ENCODE measurements at regions not wholly inside any gene's neighbourhood (a gene's known extent, or its start where the extent isn't known, plus 50 kb on each side); places are given as distances from the start of the nearest gene placed in this dataset.

- no peak for DNase-seq
Measured at GRCh38 chr17:56009795-56010651, 143.3 kb upstream of the ANKFN1 start.

DNA sequence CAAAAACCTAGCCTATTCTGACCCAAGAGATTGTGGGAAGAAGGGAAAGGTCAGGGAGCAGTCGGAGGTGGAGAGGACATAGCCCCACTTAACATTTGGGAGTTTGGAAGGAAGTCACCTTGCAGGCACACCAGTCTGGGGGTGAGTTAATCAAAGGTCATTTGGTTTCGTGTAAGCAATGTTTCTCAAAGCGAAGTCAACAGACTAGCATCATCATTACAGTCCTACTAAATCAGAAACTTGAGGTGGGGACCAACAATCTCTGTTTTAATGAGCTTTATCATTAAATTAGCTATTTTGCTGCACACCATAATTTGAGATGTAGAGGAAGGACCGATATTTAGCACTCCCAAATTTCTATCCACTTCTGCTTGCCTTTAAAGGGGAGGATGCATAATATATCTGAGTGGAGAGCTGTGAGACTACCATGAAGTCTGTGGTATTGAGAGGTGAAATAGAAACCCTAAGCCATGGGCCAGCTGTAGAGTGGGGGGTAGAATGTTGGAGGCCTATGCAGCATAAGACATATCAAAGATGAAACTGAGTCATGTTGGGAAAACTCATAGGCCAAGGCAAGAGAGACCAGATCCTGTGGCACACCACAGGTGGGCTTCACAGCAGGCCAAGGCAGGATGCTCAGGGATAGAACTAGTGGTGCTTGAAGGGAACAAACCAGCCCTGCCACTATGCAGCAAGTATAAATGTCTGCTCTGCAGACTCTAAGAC, 141.7 kb upstream of the ANKFN1 start:
- no peak for DNase-seq

DNA sequence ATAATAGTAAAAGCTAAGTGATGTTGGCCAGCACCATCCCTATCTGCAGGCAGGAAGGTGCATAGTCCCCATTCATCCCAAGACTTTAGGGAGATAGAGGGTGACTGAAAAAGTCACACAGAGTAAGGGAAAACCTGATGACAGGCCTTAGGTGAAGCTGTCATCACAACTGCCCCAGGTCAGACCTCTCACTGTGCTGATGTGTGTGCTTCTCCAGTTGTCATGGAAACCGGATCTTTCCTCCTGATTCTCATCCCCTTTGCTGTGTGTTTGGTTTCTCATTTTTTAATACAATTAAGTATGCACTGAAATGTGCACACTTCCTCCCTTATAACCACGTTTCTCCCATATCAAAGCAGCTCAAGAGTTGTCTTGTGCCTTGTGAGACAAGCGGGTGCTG, 135.1 kb upstream of the ANKFN1 start:
- no peak for DNase-seq

DNA sequence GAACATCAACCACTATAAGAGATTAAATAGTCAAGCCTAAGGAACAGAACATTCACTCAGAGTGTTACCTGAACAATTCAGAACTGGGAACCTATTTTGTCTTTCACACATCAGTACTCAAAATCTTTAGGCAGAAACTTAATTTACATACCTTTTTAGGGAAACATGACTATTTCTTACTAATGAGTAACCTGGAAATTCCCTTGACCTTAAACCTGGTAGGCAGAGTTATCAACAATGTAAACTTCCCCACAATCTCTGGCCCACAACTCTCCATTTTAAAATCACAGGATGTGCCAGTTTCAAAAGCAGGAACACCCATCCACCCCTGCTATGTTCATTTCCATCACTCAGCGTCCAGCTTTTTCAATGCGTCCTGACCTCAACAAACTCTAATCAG, 132.9 kb upstream of the ANKFN1 start:
- DNase-seq, result no peak

DNA sequence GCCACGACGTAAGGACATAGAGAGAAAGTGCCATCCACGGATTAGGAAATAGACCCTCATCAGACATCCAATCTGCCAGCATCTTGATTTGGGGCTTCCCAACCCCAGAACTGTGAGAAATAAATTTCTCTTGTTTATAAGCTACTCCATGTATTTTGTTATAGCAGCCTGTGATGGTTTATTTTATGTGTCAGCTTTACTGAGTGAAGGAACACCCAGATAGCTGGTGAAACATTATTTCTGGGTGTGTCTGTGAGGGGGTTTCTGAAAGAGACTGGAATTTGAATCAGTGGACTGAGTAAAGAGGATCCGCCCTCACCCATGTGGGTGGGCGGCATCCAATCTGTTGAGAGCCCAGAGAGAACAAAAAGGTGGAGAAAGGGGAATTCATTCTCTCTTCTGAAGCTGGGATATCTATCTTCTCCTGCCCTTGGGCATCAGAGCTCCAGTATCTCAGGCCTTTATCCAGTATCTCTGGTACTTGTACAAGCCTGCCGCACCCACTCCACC, 131.5 kb upstream of the ANKFN1 start:
- no peak for DNase-seq

DNA sequence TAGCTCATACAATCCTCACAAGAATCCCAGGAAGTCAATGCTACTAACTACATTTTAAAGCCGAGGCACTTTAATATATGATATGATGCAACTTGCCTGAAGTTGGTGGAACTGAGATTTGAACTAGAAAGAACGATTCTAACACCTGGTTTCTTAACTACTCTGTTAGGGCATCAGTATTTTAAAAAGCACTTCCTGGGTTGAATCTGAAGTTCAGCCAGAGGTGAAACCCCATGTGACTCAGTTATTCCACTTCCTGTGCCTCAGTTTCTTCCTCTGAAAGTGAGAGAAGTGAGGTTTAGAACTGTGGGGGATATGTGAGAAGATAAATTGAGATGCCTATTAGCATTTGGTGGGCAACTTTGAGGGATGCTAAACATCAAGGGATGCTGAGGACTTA, 129.4 kb upstream of the ANKFN1 start:
- no peak for DNase-seq

DNA sequence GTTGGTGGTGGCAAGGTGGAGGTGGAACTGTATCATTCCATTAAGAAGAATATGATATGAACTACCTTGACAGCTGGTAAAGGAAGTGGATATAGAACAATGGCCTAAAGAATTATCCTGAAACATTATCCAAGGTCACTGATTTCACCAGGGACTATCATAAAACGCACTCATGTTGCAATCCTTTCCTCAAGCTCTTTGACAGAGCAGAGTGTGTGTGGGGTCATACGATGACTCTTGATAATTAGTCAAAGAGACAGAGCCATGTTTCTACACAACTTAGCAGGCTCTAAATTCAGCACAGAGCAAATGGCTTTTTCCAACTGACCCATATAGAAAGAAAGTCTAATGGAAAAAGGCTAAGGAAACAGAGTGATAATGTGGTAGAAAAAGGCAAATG, 126.4 kb upstream of the ANKFN1 start:
- DNase-seq, result no peak

GRCh38 chr17:56028837-56029236, 124.4 kb upstream of the ANKFN1 start:
- no peak for DNase-seq

DNA sequence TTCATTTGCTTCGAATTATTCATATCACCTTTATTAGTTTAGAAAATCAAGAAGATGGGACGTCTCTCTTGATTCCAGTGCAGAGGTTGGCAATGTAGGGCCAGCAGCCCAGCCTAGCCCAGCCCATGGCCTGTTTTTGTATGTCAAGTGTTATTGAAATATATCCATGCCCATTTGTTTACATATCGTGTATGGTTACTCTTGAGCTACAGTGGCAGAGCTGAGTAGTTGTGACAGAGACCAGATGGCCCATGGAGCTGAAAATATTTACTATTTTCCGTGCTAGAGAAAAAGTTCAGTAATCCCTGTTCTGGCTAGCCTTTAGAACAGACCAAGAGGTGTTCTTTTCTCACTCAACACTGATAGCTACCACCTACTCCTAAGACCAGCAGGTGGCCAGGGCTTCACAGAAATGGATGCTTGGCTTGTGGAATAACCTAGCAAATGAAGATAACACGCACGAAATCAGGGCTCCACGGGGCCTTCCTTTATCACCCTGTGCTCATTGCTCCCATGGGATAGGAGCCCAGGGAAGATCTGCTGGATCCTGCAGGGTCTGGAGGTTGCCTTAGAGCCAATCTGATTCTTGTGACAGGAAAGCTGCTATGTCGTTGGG, 123.2 kb upstream of the ANKFN1 start:
- no peak for DNase-seq

GRCh38 chr17:56031636-56032035, 121.6 kb upstream of the ANKFN1 start:
- no peak for DNase-seq

DNA sequence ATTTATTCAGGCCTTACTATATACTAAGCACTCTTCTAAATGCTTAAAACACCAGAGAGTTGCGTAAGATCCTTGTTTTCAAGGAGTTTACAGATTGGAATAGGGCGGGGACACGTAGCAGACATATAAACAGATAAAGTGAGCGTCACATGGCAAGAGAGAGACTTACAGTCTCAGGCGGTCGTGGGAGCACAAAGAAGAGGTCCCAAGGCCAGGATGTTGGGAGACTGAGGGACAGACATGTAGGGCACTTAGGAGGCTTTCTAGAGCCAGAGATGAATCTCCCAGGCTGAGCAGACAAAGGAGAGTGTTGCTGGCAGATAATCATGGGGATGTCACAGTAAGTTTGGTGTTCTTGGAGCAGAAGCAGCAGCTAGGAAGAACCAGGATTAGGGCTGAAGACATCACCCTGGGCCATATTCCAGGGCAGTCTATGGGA, 119.1 kb upstream of the ANKFN1 start:
- no peak for DNase-seq

DNA sequence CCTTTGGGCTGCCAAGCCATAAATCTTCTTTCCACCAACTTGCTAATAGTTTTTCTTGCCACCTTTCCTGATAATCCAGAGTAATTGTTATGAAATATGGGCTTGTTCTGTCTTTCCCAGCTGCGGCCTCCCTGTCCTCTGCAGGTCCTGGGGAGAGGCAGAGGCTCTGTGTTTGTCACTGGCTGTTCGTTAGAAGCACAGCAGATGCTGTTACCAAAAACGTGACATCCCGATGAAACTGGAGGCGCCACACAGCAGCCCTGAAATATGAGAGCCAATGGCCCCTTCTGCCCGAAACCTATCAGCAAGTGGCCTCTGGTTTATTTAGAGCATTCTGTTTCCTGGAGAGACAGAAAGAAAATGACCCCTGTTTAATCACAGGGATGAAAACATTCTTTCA, 115.1 kb upstream of the ANKFN1 start:
- DNase-seq, result no peak

- DNase-seq, result no peak
Measured at GRCh38 chr17:56045872-56046271, 107.4 kb upstream of the ANKFN1 start.

DNA sequence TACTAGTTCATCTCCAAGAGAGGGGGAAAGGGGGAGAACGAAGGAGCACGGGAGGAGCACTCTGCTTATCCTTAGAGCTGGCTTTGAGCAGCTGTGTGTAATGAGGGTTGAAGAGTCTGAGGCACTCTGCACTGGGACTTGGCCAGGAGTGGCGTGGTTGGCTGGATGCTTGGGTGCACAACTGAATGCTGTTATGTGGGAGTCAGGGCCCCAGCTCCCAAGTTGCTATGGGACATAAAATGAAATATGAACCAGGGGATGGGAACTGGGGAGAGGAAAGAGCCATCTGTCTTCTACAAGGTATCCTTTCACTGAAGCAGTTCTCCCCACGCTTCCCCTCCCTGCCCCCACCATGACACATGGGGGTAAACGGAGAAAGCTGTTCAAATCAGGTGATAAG, 105.9 kb upstream of the ANKFN1 start:
- no peak for DNase-seq

DNA sequence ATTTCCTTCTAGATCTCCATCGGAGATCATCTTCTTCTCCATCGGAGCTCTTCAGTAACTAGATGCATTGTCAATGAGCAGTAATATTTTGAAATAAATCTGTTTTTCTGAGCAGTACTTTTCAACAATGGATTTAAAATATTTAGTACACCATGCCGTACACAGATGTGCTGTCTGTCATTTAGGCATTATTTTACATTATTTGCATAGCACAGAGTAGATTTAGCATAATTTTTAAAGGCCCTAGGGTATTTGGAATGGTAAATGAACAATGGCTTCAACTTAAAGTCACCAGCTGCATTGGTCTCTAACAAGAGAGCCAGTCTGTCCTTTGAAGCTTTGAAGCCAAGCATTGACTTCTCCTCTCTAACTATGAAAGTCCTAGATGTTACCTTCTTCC, 95.4 kb upstream of the ANKFN1 start:
- DNase-seq, result no peak

DNA sequence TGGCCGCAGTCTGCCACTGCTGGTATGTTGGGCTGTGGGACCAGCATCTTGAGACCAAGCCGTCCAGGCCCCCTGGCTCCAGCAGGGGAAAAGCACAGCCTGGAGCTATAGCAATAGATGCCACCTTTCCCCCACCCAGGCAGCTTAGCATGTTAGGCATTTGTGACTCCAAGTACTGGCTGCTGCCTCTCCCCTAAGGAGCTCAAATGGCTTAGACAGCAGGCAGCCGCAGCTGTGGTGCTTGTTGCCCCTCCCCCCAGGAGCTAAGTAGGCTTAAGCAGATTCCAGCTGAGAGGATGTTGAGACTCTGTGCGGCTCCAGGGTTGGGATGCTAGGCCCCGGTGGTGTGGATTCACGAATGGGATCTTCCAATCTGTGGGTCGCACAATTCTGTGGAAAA, 88.8 kb upstream of the ANKFN1 start:
- no peak for DNase-seq

- no peak for DNase-seq
Measured at GRCh38 chr17:56074361-56074890, 78.8 kb upstream of the ANKFN1 start.

GRCh38 chr17:56076980-56077379, 76.3 kb upstream of the ANKFN1 start:
- DNase-seq, result no peak

GRCh38 chr17:56083475-56083874, 69.8 kb upstream of the ANKFN1 start:
- DNase-seq, result no peak

GRCh38 chr17:56085576-56086267, 67.6 kb upstream of the ANKFN1 start:
- no peak for DNase-seq

- no peak for DNase-seq
Measured at GRCh38 chr17:56087199-56087598, 66.1 kb upstream of the ANKFN1 start.

GRCh38 chr17:56096026-56096810, 57.1 kb upstream of the ANKFN1 start:
- DNase-seq, result no peak
